ENCODE measurements at regions not wholly inside any gene's neighbourhood (a gene's known extent, or its start where the extent isn't known, plus 50 kb on each side); places are given as distances from the start of the nearest gene placed in this dataset.

- intact Hi-C loops (cut with micrococcal nuclease) = no loop called here
- ATAC-seq = no peak
- Mint-ChIP-seq H3K36me3 (ENCODE audit: low read depth) (no peaks in the 10 kb centered on the region), H3K9me3 (no peaks in the 10 kb centered on the region), H3K27me3 (peaks cover 17% of the 10 kb centered on the region), H3K27ac (no peak overlapping the region), H3K4me3 (no peak overlapping the region), H3K4me1 (ENCODE audit: low read depth) (no peaks in the 10 kb centered on the region)
- no peak for DNase-seq
- ChIA-PET POLR2A (no interaction called here), CTCF (no interaction called here)
- no peak for TF ChIP-seq CTCF (IDR thresholded peaks at IDR 0.05)
These were observed 67.9 kb downstream of the KLHDC7A start for GRCh38 chr1:18548643-18549042.

- intact Hi-C loops (cut with micrococcal nuclease) = no loop called here
- ATAC-seq (no peak), DNase-seq (no peak)
- no peak for TF ChIP-seq CTCF (IDR thresholded peaks at IDR 0.05)
- Mint-ChIP-seq H3K4me3 (no peak overlapping the region), H3K9me3 (no peaks in the 10 kb centered on the region), H3K27me3 (peaks cover 17% of the 10 kb centered on the region), H3K4me1 (ENCODE audit: low read depth) (no peaks in the 10 kb centered on the region), H3K27ac (no peak overlapping the region), H3K36me3 (ENCODE audit: low read depth) (no peaks in the 10 kb centered on the region)
- ChIA-PET CTCF (no interaction called here), POLR2A (no interaction called here)
These were observed 68.4 kb downstream of the KLHDC7A start for GRCh38 chr1:18549106-18549505.

- DNase-seq (no peak), ATAC-seq (no peak)
- no peak overlapping the region for H3K4me3 Mint-ChIP-seq
- H3K27ac Mint-ChIP-seq = no peak overlapping the region
- no peaks in the 10 kb centered on the region for H3K9me3 Mint-ChIP-seq
- H3K36me3 Mint-ChIP-seq (ENCODE audit: low read depth) = no peaks in the 10 kb centered on the region
- peaks cover 13% of the 10 kb centered on the region for H3K27me3 Mint-ChIP-seq
- TF ChIP-seq CTCF (IDR thresholded peaks at IDR 0.05) = no peak
- no peaks in the 10 kb centered on the region for H3K4me1 Mint-ChIP-seq (ENCODE audit: low read depth)
- intact Hi-C loops (cut with micrococcal nuclease) = no loop called here
- POLR2A ChIA-PET = no interaction called here
- CTCF ChIA-PET = no interaction called here
These were observed 69.2 kb downstream of the KLHDC7A start for GRCh38 chr1:18549906-18550305.

GRCh38 chr1:18552631-18553030, 71.9 kb downstream of the KLHDC7A start:
- TF ChIP-seq CTCF (IDR thresholded peaks at IDR 0.05) = no peak
- ATAC-seq (no peak), DNase-seq (no peak)
- intact Hi-C loops (cut with micrococcal nuclease) = no loop called here
- no peak overlapping the region for H3K27ac Mint-ChIP-seq
- peaks cover 13% of the 10 kb centered on the region for H3K27me3 Mint-ChIP-seq
- H3K36me3 Mint-ChIP-seq (ENCODE audit: low read depth) = no peaks in the 10 kb centered on the region
- ChIA-PET CTCF (no interaction called here), POLR2A (interaction anchor here (1.1 kb wide), 1 partner anchor 11 kb away, joined by 3 read pairs; no protein-coding TSS in a partner anchor)
- H3K9me3 Mint-ChIP-seq = no peaks in the 10 kb centered on the region
- no peak overlapping the region for H3K4me3 Mint-ChIP-seq
- peaks cover 2% of the 10 kb centered on the region for H3K4me1 Mint-ChIP-seq (ENCODE audit: low read depth)

- intact Hi-C loops (cut with micrococcal nuclease) = no loop called here
- H3K27ac Mint-ChIP-seq = no peak overlapping the region
- TF ChIP-seq CTCF (IDR thresholded peaks at IDR 0.05) = no peak
- no peak overlapping the region for H3K4me3 Mint-ChIP-seq
- ATAC-seq (no peak), DNase-seq (no peak)
- H3K27me3 Mint-ChIP-seq = peaks cover 20% of the 10 kb centered on the region
- CTCF ChIA-PET = interaction anchor here (1.0 to 3.9 kb wide), 2 partner anchors 22 to 28 kb away, joined by 4 to 20 read pairs; no protein-coding TSS in a partner anchor
- H3K9me3 Mint-ChIP-seq = no peaks in the 10 kb centered on the region
- H3K4me1 Mint-ChIP-seq (ENCODE audit: low read depth) = peaks cover 9% of the 10 kb centered on the region
- no peaks in the 10 kb centered on the region for H3K36me3 Mint-ChIP-seq (ENCODE audit: low read depth)
- POLR2A ChIA-PET = interaction anchor here (1.1 kb wide), 1 partner anchor 11 kb away, joined by 3 read pairs; no protein-coding TSS in a partner anchor
These were observed 72.7 kb downstream of the KLHDC7A start for GRCh38 chr1:18553388-18553787.

Data from activated CD8-positive, alpha-beta T cell treated with anti-CD3 and anti-CD28 coated beads for 36 hours (primary cell).